ENCODE measurements at regions not wholly inside any gene's neighbourhood (a gene's known extent, or its start where the extent isn't known, plus 50 kb on each side); places are given as distances from the start of the nearest gene placed in this dataset.
A peak's percentile ranks its signal among the peaks of the same experiment; 100 is the strongest.

DNA sequence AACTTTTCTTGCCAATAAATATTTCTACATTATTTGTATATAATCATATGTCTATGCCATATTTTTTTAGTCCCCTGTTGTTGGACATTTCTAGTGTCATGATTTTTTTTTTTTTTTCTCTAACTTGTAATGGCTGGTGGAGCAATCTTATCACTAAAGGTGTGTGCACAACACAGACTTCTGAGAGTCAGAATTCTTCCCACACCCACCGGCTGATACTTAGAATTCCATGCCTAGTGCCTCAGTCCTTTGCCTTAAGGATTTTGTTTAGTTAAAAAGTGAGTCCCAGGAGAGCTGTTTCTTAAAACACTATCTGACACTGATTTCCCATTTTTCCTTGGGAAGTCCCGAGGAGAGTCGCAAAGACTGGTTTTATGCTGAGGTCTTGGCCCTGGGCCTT lies 87.7 kb upstream of the BARX2 start:
- in situ Hi-C loops (cut with HindIII; ENCODE audit: low pct_unique_long_range_greater_than_20kb, low sequenced_read_pairs) = no loop called here
- no peak for TF ChIP-seq JUND (IDR thresholded peaks at IDR 0.05; ENCODE audit: low read depth)
- DNase-seq (ENCODE audit: low read depth in 1 of 2, low spot score in 1 of 2) = no peak

DNA sequence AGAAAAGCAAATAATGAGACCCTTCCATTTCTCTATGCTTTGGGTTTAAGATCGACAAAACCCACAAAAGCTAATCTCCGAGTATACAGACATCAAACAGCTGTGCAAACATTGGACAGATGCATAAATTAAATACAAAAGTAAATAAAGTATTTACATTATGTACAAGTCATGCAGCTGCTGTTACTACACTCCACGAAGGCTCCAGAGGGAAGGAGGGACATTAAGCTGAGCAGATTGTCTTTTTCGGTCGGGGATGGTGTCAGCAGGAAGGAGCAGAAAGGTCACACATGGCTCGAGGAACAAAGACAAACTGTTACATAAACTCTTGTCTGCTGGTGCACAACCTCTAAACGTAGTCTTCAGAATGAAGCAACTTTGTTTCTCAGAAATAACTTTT lies 88.8 kb upstream of the BARX2 start:
- no peak for TF ChIP-seq JUND (IDR thresholded peaks at IDR 0.05; ENCODE audit: low read depth)
- in situ Hi-C loops (cut with HindIII; ENCODE audit: low pct_unique_long_range_greater_than_20kb, low sequenced_read_pairs) = no loop called here
- peak in 1 of 2 experiments; percentile 49 for DNase-seq (ENCODE audit: low read depth in 1 of 2, low spot score in 1 of 2)

GRCh38 chr11:129285402-129285786 lies 90.3 kb upstream of the BARX2 start:
- no peak for TF ChIP-seq JUND (IDR thresholded peaks at IDR 0.05; ENCODE audit: low read depth)
- in situ Hi-C loops (cut with HindIII; ENCODE audit: low pct_unique_long_range_greater_than_20kb, low sequenced_read_pairs) = no loop called here
- DNase-seq (ENCODE audit: low read depth in 1 of 2, low spot score in 1 of 2) = no peak

GRCh38 chr11:129283141-129283540 lies 91.0 kb upstream of the ARHGAP32 start:
- in situ Hi-C loops (cut with HindIII; ENCODE audit: low pct_unique_long_range_greater_than_20kb, low sequenced_read_pairs) = no loop called here
- no peak for TF ChIP-seq JUND (IDR thresholded peaks at IDR 0.05; ENCODE audit: low read depth)
- DNase-seq (ENCODE audit: low read depth in 1 of 2, low spot score in 1 of 2) = peak in 1 of 2 experiments; percentile 56

GRCh38 chr11:129282634-129283033 lies 90.5 kb upstream of the ARHGAP32 start:
- TF ChIP-seq JUND (IDR thresholded peaks at IDR 0.05; ENCODE audit: low read depth) = no peak

DNA sequence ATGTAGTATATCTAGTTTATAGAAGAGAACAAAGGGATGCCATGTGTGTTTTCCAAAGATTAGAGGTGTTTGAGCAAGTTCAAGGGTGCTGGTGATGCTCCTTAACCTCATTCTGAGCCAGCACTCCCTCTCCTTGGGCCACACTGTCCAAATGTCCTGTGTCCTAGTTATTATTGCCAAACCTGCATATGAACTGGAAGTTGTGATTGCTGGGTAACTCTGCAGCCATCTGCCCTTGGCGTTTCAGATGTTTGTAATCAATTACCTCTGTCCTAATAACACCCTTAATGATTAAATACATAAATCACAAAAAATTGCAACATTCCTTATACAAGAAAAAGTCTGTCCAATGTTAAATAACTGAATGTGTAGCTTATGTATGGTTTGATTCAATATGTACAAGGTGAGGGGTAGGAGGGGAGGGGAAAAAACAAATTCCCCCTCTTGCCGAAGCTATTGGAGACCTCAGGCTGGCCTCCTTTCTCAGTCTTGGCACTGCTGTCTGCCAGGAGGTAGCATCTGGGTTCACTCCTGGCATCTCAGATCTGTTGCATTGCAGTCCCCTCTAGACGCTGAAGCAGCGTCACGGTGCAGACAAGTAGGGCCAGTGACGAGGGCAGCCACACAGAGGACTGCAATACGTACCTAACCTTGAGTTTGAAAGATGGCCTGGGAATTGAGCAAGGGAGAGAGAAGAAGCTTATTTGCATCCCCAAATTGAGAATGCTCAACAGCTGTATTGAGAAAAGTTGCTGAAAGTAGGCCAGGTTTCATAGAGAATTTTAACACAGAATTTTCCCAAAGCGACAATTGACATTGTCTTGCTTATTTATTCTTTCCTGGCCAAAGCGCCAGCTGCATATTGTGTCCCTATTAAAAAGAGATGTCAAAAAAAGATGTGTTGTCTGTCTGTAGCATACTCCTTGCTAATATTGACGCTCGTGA lies 89.6 kb upstream of the ARHGAP32 start:
- no peak for DNase-seq (ENCODE audit: low read depth in 1 of 2, low spot score in 1 of 2)
- no peak for TF ChIP-seq JUND (IDR thresholded peaks at IDR 0.05; ENCODE audit: low read depth)
- in situ Hi-C loops (cut with HindIII; ENCODE audit: low pct_unique_long_range_greater_than_20kb, low sequenced_read_pairs) = no loop called here

More at GRCh38 chr11:129282634-129283033, 90.5 kb upstream of the ARHGAP32 start:
- no peak for DNase-seq (ENCODE audit: low read depth in 1 of 2, low spot score in 1 of 2)
- in situ Hi-C loops (cut with HindIII; ENCODE audit: low pct_unique_long_range_greater_than_20kb, low sequenced_read_pairs) = no loop called here

GRCh38 chr11:129280027-129280811 lies 88.1 kb upstream of the ARHGAP32 start:
- TF ChIP-seq JUND (IDR thresholded peaks at IDR 0.05; ENCODE audit: low read depth) = no peak
- in situ Hi-C loops (cut with HindIII; ENCODE audit: low pct_unique_long_range_greater_than_20kb, low sequenced_read_pairs) = no loop called here
- DNase-seq (ENCODE audit: low read depth in 1 of 2, low spot score in 1 of 2) = peak in 1 of 2 experiments; percentile 29

DNA sequence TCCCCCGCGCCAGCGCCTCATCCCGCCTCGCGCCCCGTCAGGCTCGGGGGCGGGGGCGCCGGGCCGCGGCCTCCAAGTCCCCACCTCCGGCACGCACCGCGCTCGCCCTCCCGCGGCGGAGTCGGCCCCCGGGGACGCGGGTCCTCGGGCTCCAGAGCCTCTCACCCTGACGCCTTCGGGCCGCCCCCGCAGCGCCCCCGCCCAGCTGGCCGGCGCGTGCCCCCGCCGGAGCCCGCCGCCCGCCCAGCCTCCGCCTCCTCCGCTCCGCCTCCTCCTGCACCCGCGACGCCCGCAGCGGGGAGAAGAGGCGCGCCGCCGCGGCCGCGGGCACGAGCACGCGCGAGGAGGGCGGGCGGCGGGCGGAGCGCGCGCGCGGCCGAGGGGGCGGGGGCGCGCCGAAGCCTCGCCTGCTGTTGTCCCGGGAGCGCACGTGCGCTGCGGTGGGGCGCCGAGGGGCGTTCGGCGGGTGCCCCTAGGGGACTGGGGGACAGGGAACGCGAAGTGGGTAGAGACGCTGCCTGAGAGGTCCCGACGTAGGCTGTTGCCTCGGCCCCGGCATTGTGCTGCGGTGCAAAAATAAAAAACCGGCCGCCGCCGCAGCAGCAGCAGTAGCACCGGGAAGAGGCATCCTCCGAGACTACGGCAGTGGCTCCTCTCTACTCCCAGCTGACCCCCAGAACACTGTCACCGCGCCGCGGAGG lies 87.4 kb upstream of the ARHGAP32 start:
- in situ Hi-C loops (cut with HindIII; ENCODE audit: low pct_unique_long_range_greater_than_20kb, low sequenced_read_pairs) = no loop called here
- peak; percentile 96 to 97 for DNase-seq (ENCODE audit: low read depth in 1 of 2, low spot score in 1 of 2)
- no peak for TF ChIP-seq JUND (IDR thresholded peaks at IDR 0.05; ENCODE audit: low read depth)

GRCh38 chr11:129278586-129279319 lies 86.6 kb upstream of the ARHGAP32 start:
- TF ChIP-seq JUND (IDR thresholded peaks at IDR 0.05; ENCODE audit: low read depth) = no peak
- DNase-seq (ENCODE audit: low read depth in 1 of 2, low spot score in 1 of 2) = peak in 1 of 2 experiments; percentile 60
- in situ Hi-C loops (cut with HindIII; ENCODE audit: low pct_unique_long_range_greater_than_20kb, low sequenced_read_pairs) = no loop called here

DNA sequence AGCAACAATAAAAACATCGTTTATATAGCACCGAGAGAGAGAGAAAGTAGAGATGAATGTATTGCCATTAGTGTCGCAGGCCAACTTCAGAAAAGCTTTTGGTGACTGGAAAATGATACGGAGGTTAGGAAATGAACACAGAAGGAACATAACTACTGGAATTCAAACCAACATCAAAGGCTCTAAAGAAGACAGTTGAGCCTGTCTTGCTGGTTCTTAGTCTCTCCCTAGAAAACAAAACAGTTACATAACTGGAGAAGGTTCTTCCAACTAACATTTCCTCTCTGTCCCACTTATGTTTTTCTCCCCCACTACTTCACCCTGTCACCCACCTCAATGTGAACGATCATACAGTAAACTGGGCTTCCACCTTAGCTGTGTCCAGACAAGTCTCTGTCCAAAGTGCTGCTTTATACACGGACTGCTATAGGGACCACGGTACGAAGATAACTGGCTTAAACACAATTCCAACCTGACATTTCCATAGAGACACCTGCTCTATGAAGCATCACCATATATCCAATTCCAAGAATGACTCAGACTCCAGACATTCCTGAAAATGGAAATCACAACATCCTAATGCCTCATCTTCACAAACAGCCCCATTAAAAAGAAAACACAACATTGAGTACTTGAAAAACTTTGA lies 85.2 kb upstream of the ARHGAP32 start:
- TF ChIP-seq JUND (IDR thresholded peaks at IDR 0.05; ENCODE audit: low read depth) = no peak
- in situ Hi-C loops (cut with HindIII; ENCODE audit: low pct_unique_long_range_greater_than_20kb, low sequenced_read_pairs) = no loop called here
- peak; percentile 72 to 82 for DNase-seq (ENCODE audit: low read depth in 1 of 2, low spot score in 1 of 2)

GRCh38 chr11:129275828-129276227 lies 83.7 kb upstream of the ARHGAP32 start:
- no peak for TF ChIP-seq JUND (IDR thresholded peaks at IDR 0.05; ENCODE audit: low read depth)
- no peak for DNase-seq (ENCODE audit: low read depth in 1 of 2, low spot score in 1 of 2)
- in situ Hi-C loops (cut with HindIII; ENCODE audit: low pct_unique_long_range_greater_than_20kb, low sequenced_read_pairs) = no loop called here
